NCI-H128 (cell line): ENCODE measurements at regions not wholly inside any gene's neighbourhood (a gene's known extent, or its start where the extent isn't known, plus 50 kb on each side); places are given as distances from the start of the nearest gene placed in this dataset.

Experiments
- DNase-seq: peaks from one replicate; lab custom pipeline; 2025; ENCODE audit not compliant: unreplicated experiment; lab: John Stamatoyannopoulos, UW

GRCh38 chr2:106706283-106706682 is 179.7 kb downstream of the ST6GAL2 start:
- DNase-seq = no peak

GRCh38 chr2:106708209-106708608 is 177.8 kb downstream of the ST6GAL2 start:
- DNase-seq = no peak

GRCh38 chr2:106709229-106709628 is 176.7 kb downstream of the ST6GAL2 start:
- DNase-seq = no peak

- no peak for DNase-seq
Observed at GRCh38 chr2:106719222-106719621, 166.7 kb downstream of the ST6GAL2 start.

- DNase-seq = no peak
Observed at GRCh38 chr2:106720026-106720425, 165.9 kb downstream of the ST6GAL2 start.

- DNase-seq = no peak
Observed at GRCh38 chr2:106724301-106724794, 161.6 kb downstream of the ST6GAL2 start.

GRCh38 chr2:106734165-106734564 is 151.8 kb downstream of the ST6GAL2 start:
- DNase-seq = no peak

- no peak for DNase-seq
Observed at GRCh38 chr2:106735807-106736206, 150.2 kb downstream of the ST6GAL2 start.

- no peak for DNase-seq
Observed at GRCh38 chr2:106736221-106736620, 149.7 kb downstream of the ST6GAL2 start.

- peak; percentile 95 for DNase-seq
Observed at GRCh38 chr2:106745468-106745867, 140.5 kb downstream of the ST6GAL2 start.

- no peak for DNase-seq
Observed at GRCh38 chr2:106749823-106750222, 136.1 kb downstream of the ST6GAL2 start.
